ENCODE measurements at regions not wholly inside any gene's neighbourhood (a gene's known extent, or its start where the extent isn't known, plus 50 kb on each side); places are given as distances from the start of the nearest gene placed in this dataset.
"Not testable (repeated sequence)": the region's sequence is repeated elsewhere in the genome, so short reads cannot be mapped to it uniquely, and the experiment has no call there.

DNA sequence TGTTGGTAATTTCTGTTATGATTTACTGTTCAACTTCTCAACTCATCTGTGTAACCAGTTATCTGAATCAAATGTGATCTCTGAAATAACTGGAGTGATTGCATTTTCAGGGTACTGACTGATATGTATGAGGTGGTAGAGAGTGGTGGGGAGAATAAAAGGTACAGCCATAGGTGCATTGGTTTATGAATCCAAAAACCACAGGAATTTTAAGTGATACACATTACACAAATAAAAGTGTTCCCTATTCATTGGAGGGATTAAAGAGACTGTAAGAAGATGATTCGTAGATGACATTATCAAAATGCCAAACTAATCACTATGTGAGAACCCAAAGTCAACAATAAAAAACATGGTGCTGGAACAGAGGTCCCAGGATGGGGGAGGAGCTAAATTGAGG lies 158.7 kb upstream of the RSPO3 start:
- TF ChIP-seq, protein P1, sequence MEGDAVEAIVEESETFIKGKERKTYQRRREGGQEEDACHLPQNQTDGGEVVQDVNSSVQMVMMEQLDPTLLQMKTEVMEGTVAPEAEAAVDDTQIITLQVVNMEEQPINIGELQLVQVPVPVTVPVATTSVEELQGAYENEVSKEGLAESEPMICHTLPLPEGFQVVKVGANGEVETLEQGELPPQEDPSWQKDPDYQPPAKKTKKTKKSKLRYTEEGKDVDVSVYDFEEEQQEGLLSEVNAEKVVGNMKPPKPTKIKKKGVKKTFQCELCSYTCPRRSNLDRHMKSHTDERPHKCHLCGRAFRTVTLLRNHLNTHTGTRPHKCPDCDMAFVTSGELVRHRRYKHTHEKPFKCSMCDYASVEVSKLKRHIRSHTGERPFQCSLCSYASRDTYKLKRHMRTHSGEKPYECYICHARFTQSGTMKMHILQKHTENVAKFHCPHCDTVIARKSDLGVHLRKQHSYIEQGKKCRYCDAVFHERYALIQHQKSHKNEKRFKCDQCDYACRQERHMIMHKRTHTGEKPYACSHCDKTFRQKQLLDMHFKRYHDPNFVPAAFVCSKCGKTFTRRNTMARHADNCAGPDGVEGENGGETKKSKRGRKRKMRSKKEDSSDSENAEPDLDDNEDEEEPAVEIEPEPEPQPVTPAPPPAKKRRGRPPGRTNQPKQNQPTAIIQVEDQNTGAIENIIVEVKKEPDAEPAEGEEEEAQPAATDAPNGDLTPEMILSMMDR (IDR thresholded peaks at IDR 0.05) = no peak
- TF ChIP-seq POLR2A (IDR thresholded peaks at IDR 0.05) = no peak
- no peaks in the 10 kb centered on the region for H3K4me1 ChIP-seq
- no peak for DNase-seq
- no peaks in the 10 kb centered on the region for H3K27me3 ChIP-seq
- H3K4me3 ChIP-seq = no peak overlapping the region
- intact Hi-C loops (cut with DNase I; ENCODE audit: low total_unique reads) = no loop called here
- H3K36me3 ChIP-seq = no peaks in the 10 kb centered on the region
- no peak overlapping the region for H3K27ac ChIP-seq
- no peaks in the 10 kb centered on the region for H3K9me3 ChIP-seq

DNA sequence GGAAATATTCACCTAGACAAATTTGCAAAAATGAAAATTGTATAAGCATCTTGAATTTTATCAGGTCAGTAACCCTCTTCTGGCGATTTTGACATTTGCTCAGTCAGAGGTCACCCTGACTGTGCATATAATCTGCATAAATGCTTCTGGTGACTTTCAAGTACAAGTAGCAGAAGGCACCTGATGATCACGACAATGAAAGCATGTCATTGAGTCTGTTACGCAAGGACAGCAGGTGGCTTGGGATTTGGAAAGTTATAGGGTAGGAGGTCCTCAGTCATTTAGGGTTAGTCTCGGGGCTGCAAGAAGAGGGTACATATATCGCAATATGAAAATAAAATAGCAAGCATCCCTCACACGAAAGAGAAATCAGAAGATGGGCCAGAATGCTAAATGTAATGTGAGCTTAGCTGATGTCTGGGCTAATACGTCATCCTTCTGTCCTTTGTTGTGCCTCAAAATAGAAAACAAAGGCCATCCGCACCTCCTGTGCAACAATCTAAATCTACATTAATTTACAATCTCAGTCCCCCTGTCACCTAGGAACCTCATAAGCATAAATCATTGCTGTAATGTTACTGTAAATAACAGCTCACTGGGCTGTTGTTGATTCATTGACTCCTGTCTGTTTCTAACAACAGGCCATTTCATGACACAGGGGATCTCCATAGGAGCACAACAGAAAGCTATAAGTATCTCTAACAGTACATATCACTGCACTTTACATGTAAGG lies 155.2 kb upstream of the RSPO3 start:
- intact Hi-C loops (cut with DNase I; ENCODE audit: low total_unique reads) = no loop called here
- Histone ChIP-seq H3K4me1 (no peaks in the 10 kb centered on the region), H3K9me3 (no peaks in the 10 kb centered on the region), H3K27me3 (no peaks in the 10 kb centered on the region), H3K36me3 (no peaks in the 10 kb centered on the region), H3K27ac (no peak overlapping the region), H3K4me3 (no peak overlapping the region)
- no peak for DNase-seq
- no peak for TF ChIP-seq POLR2A (IDR thresholded peaks at IDR 0.05)

DNA sequence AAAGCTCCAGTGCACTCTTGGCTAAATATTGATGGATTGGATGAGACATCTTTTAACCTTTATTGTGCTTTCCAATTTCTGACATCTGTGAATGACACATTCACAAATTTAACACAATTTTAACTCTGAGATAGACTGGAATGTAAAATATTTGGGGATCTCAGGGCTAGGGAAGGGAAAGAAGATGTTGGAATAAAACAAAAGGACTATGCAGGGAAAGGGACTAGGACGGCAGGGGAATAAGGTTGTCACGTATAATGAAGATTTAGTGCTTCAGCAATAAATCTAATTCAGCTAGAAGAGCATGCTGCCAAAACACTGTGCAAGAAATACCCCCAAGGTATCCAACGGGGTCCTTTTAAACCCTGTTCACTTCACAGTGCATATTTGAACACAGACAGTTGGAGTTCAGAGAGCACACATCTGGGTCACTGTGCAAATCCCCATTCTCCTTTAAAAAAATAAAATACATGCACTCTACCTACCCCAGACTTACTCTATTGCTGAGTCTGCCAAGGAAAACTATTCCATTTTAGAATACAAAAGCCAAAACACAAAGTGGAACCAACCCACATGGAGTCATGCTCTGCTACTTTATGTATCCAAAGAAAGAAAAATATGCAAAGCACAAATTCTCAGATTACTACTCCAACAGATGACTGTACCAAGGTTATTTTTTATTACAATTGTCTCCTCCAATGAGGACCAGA lies 151.0 kb upstream of the RSPO3 start:
- no peaks in the 10 kb centered on the region for H3K4me1 ChIP-seq
- no peak overlapping the region for H3K4me3 ChIP-seq
- no peaks in the 10 kb centered on the region for H3K9me3 ChIP-seq
- intact Hi-C loops (cut with DNase I; ENCODE audit: low total_unique reads) = no loop called here
- H3K27ac ChIP-seq = no peak overlapping the region
- H3K36me3 ChIP-seq = no peaks in the 10 kb centered on the region
- TF ChIP-seq, protein P1 (IDR thresholded peaks at IDR 0.05) = no peak
- TF ChIP-seq POLR2A (IDR thresholded peaks at IDR 0.05) = no peak
- H3K27me3 ChIP-seq = no peaks in the 10 kb centered on the region
- no peak for DNase-seq

- Histone ChIP-seq H3K4me1 (no peaks in the 10 kb centered on the region), H3K27me3 (no peaks in the 10 kb centered on the region), H3K9me3 (no peaks in the 10 kb centered on the region), H3K36me3 (no peaks in the 10 kb centered on the region), H3K4me3 (no peak overlapping the region), H3K27ac (no peak overlapping the region)
- intact Hi-C loops (cut with DNase I; ENCODE audit: low total_unique reads) = no loop called here
- no peak for DNase-seq
- no peak for TF ChIP-seq POLR2A (IDR thresholded peaks at IDR 0.05)
- TF ChIP-seq, protein P1 (IDR thresholded peaks at IDR 0.05) = no peak
Measured at GRCh38 chr6:126976253-126976797, 142.1 kb upstream of the RSPO3 start.

GRCh38 chr6:126983779-126984178 lies 134.7 kb upstream of the RSPO3 start:
- Histone ChIP-seq H3K27me3 (no peaks in the 10 kb centered on the region), H3K9me3 (no peaks in the 10 kb centered on the region), H3K36me3 (no peaks in the 10 kb centered on the region), H3K4me3 (no peak overlapping the region), H3K27ac (no peak overlapping the region), H3K4me1 (no peaks in the 10 kb centered on the region)
- TF ChIP-seq, protein P1 (IDR thresholded peaks at IDR 0.05) = no peak
- TF ChIP-seq POLR2A (IDR thresholded peaks at IDR 0.05) = no peak
- no peak for DNase-seq
- intact Hi-C loops (cut with DNase I; ENCODE audit: low total_unique reads) = no loop called here

DNA sequence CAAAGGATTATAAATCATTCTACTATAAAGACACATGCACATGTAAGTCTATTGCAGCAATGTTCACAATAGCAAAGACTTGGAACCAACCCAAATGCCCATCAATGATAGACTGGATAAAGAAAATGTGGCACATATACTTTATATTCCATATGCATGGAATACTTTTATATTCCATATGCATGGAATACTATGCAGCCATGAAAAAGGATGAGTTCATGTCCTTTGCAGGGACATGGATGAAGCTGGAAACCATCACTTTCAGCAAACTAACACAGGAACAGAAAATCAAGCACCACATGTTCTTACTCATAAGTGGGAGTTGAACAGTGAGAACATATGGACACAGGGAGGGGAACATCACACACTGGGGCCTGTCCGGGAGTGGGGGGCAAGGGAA lies 130.3 kb upstream of the RSPO3 start:
- H3K4me3 ChIP-seq; DNase-seq; H3K36me3 ChIP-seq; H3K9me3 ChIP-seq; H3K4me1 ChIP-seq; H3K27me3 ChIP-seq; intact Hi-C loops (cut with DNase I; ENCODE audit: low total_unique reads); H3K27ac ChIP-seq: not testable (repeated sequence)
